ENCODE measurements at regions not wholly inside any gene's neighbourhood (a gene's known extent, or its start where the extent isn't known, plus 50 kb on each side); places are given as distances from the start of the nearest gene placed in this dataset.

DNA sequence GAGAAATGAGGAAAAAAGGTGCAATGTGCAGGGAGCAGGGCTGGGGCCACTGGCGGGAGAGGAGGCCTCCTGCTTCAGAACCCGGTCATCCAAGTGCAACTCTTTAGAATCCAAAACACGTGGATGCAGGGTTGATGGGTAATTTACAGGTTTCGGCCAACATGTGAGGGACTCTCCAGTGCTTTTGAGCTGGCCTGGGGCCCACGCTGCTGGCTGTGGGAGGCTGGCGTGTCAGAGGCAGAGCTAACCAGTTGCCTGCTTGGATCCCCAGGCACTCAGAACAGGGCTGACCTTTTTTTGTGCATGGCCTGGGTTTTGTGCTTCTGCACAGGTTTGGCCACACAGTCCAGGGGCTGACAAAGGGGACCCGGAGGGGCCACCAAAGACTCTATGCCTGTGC lies 61.6 kb downstream of the GADD45G start:
- no peak for TF ChIP-seq ZNF558 (tag by site-specific recombination; IDR thresholded peaks at IDR 0.05)
- TF ChIP-seq, protein P1, sequence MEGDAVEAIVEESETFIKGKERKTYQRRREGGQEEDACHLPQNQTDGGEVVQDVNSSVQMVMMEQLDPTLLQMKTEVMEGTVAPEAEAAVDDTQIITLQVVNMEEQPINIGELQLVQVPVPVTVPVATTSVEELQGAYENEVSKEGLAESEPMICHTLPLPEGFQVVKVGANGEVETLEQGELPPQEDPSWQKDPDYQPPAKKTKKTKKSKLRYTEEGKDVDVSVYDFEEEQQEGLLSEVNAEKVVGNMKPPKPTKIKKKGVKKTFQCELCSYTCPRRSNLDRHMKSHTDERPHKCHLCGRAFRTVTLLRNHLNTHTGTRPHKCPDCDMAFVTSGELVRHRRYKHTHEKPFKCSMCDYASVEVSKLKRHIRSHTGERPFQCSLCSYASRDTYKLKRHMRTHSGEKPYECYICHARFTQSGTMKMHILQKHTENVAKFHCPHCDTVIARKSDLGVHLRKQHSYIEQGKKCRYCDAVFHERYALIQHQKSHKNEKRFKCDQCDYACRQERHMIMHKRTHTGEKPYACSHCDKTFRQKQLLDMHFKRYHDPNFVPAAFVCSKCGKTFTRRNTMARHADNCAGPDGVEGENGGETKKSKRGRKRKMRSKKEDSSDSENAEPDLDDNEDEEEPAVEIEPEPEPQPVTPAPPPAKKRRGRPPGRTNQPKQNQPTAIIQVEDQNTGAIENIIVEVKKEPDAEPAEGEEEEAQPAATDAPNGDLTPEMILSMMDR (tag by site-specific recombination; IDR thresholded peaks at IDR 0.05), result no peak
- TF ChIP-seq, protein P2, sequence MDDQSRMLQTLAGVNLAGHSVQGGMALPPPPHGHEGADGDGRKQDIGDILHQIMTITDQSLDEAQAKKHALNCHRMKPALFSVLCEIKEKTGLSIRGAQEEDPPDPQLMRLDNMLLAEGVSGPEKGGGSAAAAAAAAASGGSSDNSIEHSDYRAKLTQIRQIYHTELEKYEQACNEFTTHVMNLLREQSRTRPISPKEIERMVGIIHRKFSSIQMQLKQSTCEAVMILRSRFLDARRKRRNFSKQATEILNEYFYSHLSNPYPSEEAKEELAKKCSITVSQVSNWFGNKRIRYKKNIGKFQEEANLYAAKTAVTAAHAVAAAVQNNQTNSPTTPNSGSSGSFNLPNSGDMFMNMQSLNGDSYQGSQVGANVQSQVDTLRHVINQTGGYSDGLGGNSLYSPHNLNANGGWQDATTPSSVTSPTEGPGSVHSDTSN (CRISPR knock-in tag; IDR thresholded peaks at IDR 0.05), result no peak
- TF ChIP-seq ZSCAN18 (tag by site-specific recombination; IDR thresholded peaks at IDR 0.05), result no peak
- TF ChIP-seq YY1 (tag by site-specific recombination; IDR thresholded peaks at IDR 0.05), result no peak
- no peak for TF ChIP-seq SCRT2 (tag by site-specific recombination; IDR thresholded peaks at IDR 0.05)
- TF ChIP-seq ZNF157 (tag by site-specific recombination; IDR thresholded peaks at IDR 0.05), result no peak
- TF ChIP-seq HOXC10 (CRISPR knock-in tag; IDR thresholded peaks at IDR 0.05), result no peak
